Globus pallidus (tissue), 1 donor: ENCODE measurements at regions not wholly inside any gene's neighbourhood (a gene's known extent, or its start where the extent isn't known, plus 50 kb on each side); places are given as distances from the start of the nearest gene placed in this dataset.

Experiments used
- DNase-seq: peaks from one replicate; pipeline ENCODE4 v3.0.0-alpha.2; 2015; ENCODE audit warnings: low spot score

GRCh38 chr4:129415004-129415403 is 319.1 kb downstream of the C4orf33 start:
- no peak for DNase-seq

DNA sequence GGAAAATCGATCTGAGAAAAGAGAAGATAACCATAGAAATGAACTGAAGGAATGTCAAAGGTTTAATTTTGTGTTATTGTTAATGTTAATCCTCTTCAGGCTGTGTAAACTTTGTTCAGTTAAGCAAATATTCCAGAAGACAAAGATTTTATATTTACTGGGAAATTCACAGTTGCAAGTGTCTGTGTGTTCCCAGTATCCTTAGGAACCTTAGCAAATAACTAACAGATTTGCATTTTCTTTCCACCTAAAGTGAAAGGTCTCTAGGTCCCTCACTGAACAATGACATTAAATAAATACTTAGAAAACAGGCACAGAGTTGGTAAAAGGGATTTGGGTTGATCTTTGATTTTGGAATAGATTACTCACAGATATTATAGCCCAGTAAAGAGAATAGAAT is 324.7 kb downstream of the C4orf33 start:
- DNase-seq = no peak

DNA sequence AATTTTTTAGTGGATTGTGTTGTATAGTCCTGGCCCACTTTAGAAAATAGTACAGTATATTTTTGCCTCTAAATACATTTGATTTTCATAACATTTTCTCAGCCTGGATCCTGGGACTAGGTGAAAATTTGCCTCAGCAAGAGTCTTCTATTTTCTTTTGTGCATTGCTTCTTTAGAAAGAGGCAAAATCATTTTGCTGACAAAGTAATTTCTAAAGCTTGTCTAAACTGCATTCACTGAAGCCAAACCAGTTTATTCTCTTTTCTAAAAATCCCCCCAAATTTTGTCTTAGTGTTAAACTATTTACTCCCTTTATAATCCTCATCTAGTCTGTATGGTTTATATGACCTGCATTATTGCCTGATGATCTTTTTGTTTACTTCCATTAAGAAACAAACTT is 326.3 kb downstream of the C4orf33 start:
- no peak for DNase-seq

GRCh38 chr4:129428454-129428853 is 332.5 kb downstream of the C4orf33 start:
- no peak for DNase-seq

- no peak for DNase-seq
Measured at GRCh38 chr4:129429581-129430320, 333.8 kb downstream of the C4orf33 start.

GRCh38 chr4:129437347-129437746 is 341.4 kb downstream of the C4orf33 start:
- DNase-seq = no peak

DNA sequence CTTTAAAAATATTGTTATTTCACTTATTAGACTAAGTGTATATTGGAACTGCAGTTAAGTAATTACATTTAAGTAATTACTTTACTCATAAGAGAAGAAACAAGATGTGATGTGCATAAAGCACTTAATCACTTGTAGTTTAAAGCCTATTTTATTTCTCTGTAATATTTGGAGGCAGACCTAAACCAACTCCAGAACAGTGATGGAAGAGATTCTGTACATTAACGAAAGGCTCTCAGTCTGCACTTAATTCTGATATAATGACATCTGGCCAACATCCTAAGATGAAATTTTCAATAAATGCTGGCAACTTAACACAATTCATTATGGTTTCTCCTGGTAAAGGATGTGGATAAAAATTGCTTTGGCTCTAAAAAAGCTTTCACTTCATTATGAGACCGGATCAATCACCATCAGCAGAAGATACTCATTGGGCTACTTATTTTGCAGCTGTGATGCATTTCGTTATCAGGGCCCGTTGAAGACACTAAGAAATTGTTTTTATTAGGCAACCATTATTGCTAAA is 342.6 kb downstream of the C4orf33 start:
- no peak for DNase-seq

GRCh38 chr4:129446074-129446473 is 350.1 kb downstream of the C4orf33 start:
- no peak for DNase-seq

- DNase-seq = no peak
Measured at GRCh38 chr4:129453524-129454200, 357.7 kb downstream of the C4orf33 start.

DNA sequence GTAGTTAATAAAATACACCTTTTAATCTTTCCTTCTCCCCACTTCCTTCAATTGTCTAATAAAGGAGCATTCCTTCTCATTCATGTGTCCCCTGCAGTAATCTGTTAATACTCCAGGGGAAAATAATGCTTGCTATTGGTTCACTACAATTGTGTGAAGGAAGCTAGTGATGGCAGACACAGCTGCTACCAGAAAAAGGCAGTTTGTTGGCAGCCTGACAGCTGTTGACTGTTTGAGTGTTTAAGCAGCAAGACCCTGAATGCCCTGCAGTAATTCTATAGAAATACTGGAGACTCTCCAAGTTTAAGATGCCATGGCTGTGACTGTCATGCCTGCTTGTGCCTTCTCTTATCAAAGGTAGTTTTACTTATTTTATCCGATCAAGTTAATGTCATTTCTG is 359.5 kb downstream of the C4orf33 start:
- DNase-seq = peak; percentile 6

GRCh38 chr4:129468624-129469023 is 372.7 kb downstream of the C4orf33 start:
- DNase-seq = no peak

GRCh38 chr4:129474698-129475097 is 378.7 kb downstream of the C4orf33 start:
- DNase-seq = no peak

GRCh38 chr4:129481107-129481506 is 385.2 kb downstream of the C4orf33 start:
- DNase-seq = no peak

- DNase-seq = no peak
Measured at GRCh38 chr4:129488427-129488826, 392.5 kb downstream of the C4orf33 start.

- DNase-seq = peak; percentile 0
Measured at GRCh38 chr4:129490516-129490915, 394.6 kb downstream of the C4orf33 start.

- DNase-seq = no peak
Measured at GRCh38 chr4:129498626-129499025, 402.7 kb downstream of the C4orf33 start.

DNA sequence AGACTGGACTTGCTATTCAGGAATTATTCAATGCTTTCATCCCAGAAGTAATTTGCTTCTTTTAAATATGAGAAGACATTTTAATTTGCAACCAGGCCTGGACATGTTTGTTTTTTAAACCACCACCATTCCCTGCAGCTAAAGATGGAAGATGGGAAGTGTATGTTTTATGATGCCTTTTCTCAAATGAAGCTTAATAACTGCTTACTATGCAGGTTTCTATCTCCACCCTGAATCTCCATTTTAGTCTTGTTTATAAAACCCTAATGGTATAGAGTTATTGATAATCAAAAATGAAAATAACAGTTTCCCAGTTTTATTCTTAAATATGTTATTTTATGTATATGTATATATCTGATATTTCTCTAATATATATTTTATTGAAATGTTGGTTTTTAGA is 418.9 kb downstream of the C4orf33 start:
- no peak for DNase-seq

DNA sequence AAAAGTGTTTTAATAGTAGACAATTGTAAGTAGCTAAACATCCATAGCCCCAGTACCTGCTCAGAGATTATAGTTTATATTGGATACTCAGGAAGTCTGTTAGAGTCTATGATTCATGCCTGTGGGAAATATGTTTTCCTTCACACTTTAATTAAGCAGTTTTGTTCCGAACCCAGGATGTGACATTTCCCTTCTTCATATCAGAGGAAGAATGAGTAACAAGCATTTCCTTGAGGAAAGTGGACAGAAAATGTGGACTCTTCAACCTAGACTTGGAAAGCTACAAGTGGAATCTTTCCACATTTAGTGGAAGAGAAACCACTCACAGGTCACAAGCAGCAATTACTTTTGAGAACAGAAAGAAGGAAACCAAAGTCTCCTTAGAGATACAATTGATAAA is 419.4 kb downstream of the C4orf33 start:
- no peak for DNase-seq

DNA sequence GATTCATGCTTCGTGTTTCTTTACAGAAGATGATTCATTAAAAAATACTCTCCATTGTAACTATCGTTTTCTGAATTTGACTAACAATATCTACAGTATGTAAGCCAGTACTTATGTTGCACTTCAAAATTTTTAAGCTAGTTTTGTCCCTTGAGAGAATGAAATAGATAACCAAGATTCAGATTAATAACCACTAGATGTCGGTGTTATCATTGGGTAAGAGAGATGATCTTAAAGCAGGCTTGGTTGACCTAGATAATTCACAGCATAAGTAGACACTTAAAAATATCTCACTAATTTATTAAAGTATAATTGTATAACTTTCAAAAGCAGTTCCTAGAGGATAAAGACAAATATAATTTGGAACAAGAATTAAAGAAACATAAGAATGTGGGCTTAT is 430.9 kb downstream of the C4orf33 start:
- no peak for DNase-seq

- no peak for DNase-seq
Measured at GRCh38 chr4:129531253-129531652, 435.3 kb downstream of the C4orf33 start.

DNA sequence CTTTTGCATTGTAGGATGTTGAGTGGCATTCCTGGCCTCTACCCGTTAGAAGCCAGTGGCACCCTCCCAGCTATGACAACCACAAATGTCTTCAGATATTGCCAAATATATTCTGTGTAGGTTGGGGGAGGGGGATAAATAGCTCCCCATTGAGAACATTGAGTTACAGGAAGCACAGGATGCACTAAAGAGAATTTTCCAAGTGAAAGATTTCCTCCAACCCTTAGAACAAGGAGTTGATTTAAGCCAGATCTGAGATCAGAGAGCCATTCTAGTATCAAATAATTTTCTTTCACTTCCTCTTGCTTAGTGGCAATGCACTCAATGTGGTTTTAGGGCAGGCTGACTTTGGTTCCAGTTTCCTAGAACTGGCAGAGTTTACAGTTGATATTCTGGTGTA is 436.6 kb downstream of the C4orf33 start:
- DNase-seq = no peak

DNA sequence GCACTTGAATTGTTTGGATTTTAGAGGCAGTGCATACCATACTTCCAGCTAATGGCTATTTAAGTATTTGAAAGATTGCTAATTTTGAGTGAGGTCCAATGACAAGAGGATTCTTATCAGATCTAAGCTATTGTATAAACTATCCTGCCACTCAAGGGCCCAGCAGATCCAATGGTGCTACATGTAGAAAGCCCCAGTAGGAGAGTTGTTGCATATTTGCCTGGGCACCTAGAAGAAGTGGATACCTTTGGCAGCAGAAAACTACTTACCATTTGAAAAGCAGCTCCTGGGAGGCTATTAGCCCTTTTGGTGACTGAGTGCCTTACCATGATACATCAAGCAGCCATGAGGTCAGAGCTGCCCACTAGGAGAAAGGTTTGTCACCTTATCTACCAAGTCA is 447.3 kb downstream of the C4orf33 start:
- DNase-seq = no peak

DNA sequence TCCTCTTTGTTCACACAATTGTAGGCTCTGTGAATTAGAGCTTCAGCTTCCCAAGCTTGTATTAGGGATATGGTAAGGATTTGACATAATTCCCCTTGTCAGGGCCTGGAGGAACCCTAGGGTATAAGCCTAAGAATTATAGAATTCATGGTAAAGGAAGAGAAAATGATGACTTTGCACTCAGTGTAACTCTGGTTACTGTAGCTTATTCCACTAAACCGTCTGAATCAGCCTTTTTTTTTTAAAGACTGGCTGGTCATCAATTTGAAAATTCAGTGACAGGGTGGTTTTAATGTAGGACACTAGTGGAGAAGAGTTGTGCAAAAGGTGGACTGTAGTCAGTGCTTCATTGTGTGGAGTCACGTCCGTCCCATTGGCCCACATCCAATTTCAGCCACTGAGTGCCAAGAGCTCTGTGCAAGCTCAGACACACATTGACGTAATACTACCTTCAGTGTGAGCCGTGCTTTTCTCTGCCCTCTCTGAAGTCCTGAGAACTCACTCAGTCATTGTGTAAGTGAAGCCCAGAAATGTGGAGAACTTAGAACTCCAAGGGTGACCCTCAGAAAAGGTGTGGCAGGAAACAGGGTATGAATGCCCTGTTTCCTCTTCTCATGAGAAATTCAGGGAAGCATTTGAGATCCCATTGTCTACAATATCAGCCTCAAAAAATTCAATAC is 449.8 kb downstream of the C4orf33 start:
- peak; percentile 4 for DNase-seq
